ENCODE measurements at regions not wholly inside any gene's neighbourhood (a gene's known extent, or its start where the extent isn't known, plus 50 kb on each side); places are given as distances from the start of the nearest gene placed in this dataset.

- TF ChIP-seq CTCF (IDR thresholded peaks at IDR 0.05) (no peak), POLR2A (IDR thresholded peaks at IDR 0.05) (no peak)
Observed at GRCh38 chr1:82614090-82614489, 813.4 kb downstream of the ADGRL2 start.

Measured in upper lobe of left lung (tissue), 4 donors.